ENCODE measurements at regions not wholly inside any gene's neighbourhood (a gene's known extent, or its start where the extent isn't known, plus 50 kb on each side); places are given as distances from the start of the nearest gene placed in this dataset.
"Not testable (repeated sequence)": the region's sequence is repeated elsewhere in the genome, so short reads cannot be mapped to it uniquely, and the experiment has no call there.

GRCh38 chr4:82084747-82085146 lies 289.0 kb downstream of the HNRNPD start:
- no peak overlapping the region for H3K23ac ChIP-seq (ENCODE audit: low read length in 2 of 2)
- no peak overlapping the region for H4K91ac ChIP-seq (ENCODE audit: low read length)

DNA sequence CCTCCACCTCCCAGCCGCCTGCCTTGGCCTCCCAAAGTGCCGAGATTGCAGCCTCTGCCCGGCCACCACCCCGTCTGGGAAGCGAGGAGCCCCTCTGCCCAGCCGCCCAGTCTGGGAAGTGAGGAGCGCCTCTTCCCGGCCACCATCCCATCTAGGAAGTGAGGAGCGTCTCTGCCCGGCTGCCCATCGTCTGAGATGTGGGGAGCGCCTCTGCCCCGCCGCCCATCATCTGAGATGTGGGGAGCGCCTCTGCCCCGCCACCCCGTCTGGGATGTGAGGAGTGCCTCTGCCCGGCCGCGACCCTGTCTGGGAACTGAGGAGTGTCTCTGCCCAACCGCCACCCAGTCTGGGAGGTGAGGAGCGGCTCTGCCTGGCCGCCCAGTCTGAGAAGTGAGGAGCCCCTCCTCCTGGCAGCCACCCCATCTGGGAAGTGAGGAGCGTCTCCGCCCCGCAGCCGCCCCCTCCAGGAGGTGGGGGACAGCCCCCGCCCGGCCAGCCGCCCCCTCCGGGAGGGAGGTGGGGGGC lies 296.3 kb downstream of the HNRNPD start:
- not testable (repeated sequence) for H2BK15ac ChIP-seq (ENCODE audit: low read depth, poor library complexity, severe bottlenecking); H3K9me3 ChIP-seq (ENCODE audit: control insufficient read depth, low read length); H3K27ac ChIP-seq (ENCODE audit: low read length, poor library complexity, severe bottlenecking); H3K9ac ChIP-seq (ENCODE audit: low read length); DNase-seq; H4K8ac ChIP-seq (ENCODE audit: low read length); H2AFZ ChIP-seq (ENCODE audit: low read depth, low read length); H4K91ac ChIP-seq (ENCODE audit: low read length); H3K18ac ChIP-seq (ENCODE audit: low read depth in 1 of 2, low read length in 2 of 2); H3K23ac ChIP-seq (ENCODE audit: low read length in 2 of 2); H3K4me1 ChIP-seq (ENCODE audit: control insufficient read depth, insufficient read depth, low read depth, low read length); H3K27me3 ChIP-seq (ENCODE audit: control insufficient read depth in 1 of 2, insufficient read depth in 1 of 2, low read length in 2 of 2); H3K4ac ChIP-seq (ENCODE audit: low read depth in 1 of 2, low read length in 2 of 2); H2BK120ac ChIP-seq (ENCODE audit: low read depth, low read length); H2BK12ac ChIP-seq (ENCODE audit: low read length in 2 of 2); H3K79me1 ChIP-seq (replicated peaks; ENCODE audit: low read length, poor library complexity, severe bottlenecking); H3K14ac ChIP-seq (ENCODE audit: low read length in 2 of 2); H2AK5ac ChIP-seq (ENCODE audit: low read length, severe bottlenecking); H3K4me2 ChIP-seq (ENCODE audit: low read length, poor library complexity, severe bottlenecking); H2BK5ac ChIP-seq (ENCODE audit: low read depth, low read length, poor library complexity, severe bottlenecking); H3K4me3 ChIP-seq (ENCODE audit: insufficient read depth in 1 of 2, low read depth in 1 of 2, low read length in 2 of 2); H3K36me3 ChIP-seq (ENCODE audit: control insufficient read depth in 1 of 2, insufficient read depth in 2 of 2, low read depth in 1 of 2, low read length in 2 of 2)
- WGBS = 88% methylated on average over 27 of the region's 31 CpGs

More at GRCh38 chr4:82084747-82085146, 289.0 kb downstream of the HNRNPD start:
- no peak overlapping the region for H2BK15ac ChIP-seq (ENCODE audit: low read depth, poor library complexity, severe bottlenecking)
- no peak overlapping the region for H2BK12ac ChIP-seq (ENCODE audit: low read length in 2 of 2)
- no CpG with 5 or more reads among the region's 1 CpG for WGBS
- no peak overlapping the region for H3K4ac ChIP-seq (ENCODE audit: low read depth in 1 of 2, low read length in 2 of 2)
- H3K18ac ChIP-seq (ENCODE audit: low read depth in 1 of 2, low read length in 2 of 2) = no peak overlapping the region
- H2AK5ac ChIP-seq (ENCODE audit: low read length, severe bottlenecking) = no peak overlapping the region
- no peak overlapping the region for H2BK120ac ChIP-seq (ENCODE audit: low read depth, low read length)
- DNase-seq = no peak
- no peak overlapping the region for H3K14ac ChIP-seq (ENCODE audit: low read length in 2 of 2)
- no peak overlapping the region for H3K27ac ChIP-seq (ENCODE audit: low read length, poor library complexity, severe bottlenecking)
- no peaks in the 10 kb centered on the region for H3K4me1 ChIP-seq (ENCODE audit: control insufficient read depth, insufficient read depth, low read depth, low read length)
- H3K9me3 ChIP-seq (ENCODE audit: control insufficient read depth, low read length) = no peaks in the 10 kb centered on the region
- H4K8ac ChIP-seq (ENCODE audit: low read length) = no peak overlapping the region
- H3K4me3 ChIP-seq (ENCODE audit: insufficient read depth in 1 of 2, low read depth in 1 of 2, low read length in 2 of 2) = no peak overlapping the region
- H3K4me2 ChIP-seq (ENCODE audit: low read length, poor library complexity, severe bottlenecking) = no peak overlapping the region
- H2BK5ac ChIP-seq (ENCODE audit: low read depth, low read length, poor library complexity, severe bottlenecking) = no peak overlapping the region
- no peak overlapping the region for H3K9ac ChIP-seq (ENCODE audit: low read length)
- no peaks in the 10 kb centered on the region for H3K27me3 ChIP-seq (ENCODE audit: control insufficient read depth in 1 of 2, insufficient read depth in 1 of 2, low read length in 2 of 2)
- no peak overlapping the region for H2AFZ ChIP-seq (ENCODE audit: low read depth, low read length)
- no peaks in the 10 kb centered on the region for H3K79me1 ChIP-seq (replicated peaks; ENCODE audit: low read length, poor library complexity, severe bottlenecking)
- H3K36me3 ChIP-seq (ENCODE audit: control insufficient read depth in 1 of 2, insufficient read depth in 2 of 2, low read depth in 1 of 2, low read length in 2 of 2) = no peaks in the 10 kb centered on the region

- no peak for DNase-seq
- H3K4me1 ChIP-seq (ENCODE audit: control insufficient read depth, insufficient read depth, low read depth, low read length) = peaks cover 2% of the 10 kb centered on the region
- no peak overlapping the region for H4K91ac ChIP-seq (ENCODE audit: low read length)
- no peak overlapping the region for H2BK15ac ChIP-seq (ENCODE audit: low read depth, poor library complexity, severe bottlenecking)
- no peak overlapping the region for H3K4me2 ChIP-seq (ENCODE audit: low read length, poor library complexity, severe bottlenecking)
- no peaks in the 10 kb centered on the region for H3K27me3 ChIP-seq (ENCODE audit: control insufficient read depth in 1 of 2, insufficient read depth in 1 of 2, low read length in 2 of 2)
- no peak overlapping the region for H3K14ac ChIP-seq (ENCODE audit: low read length in 2 of 2)
- H2BK5ac ChIP-seq (ENCODE audit: low read depth, low read length, poor library complexity, severe bottlenecking) = no peak overlapping the region
- no peak overlapping the region for H2BK12ac ChIP-seq (ENCODE audit: low read length in 2 of 2)
- no peak overlapping the region for H3K9ac ChIP-seq (ENCODE audit: low read length)
- H2AFZ ChIP-seq (ENCODE audit: low read depth, low read length) = no peak overlapping the region
- 90% methylated on average over 8 of the region's 8 CpGs for WGBS
- H3K27ac ChIP-seq (ENCODE audit: low read length, poor library complexity, severe bottlenecking) = no peak overlapping the region
- H2BK120ac ChIP-seq (ENCODE audit: low read depth, low read length) = no peak overlapping the region
- H3K79me1 ChIP-seq (replicated peaks; ENCODE audit: low read length, poor library complexity, severe bottlenecking) = no peaks in the 10 kb centered on the region
- no peak overlapping the region for H2AK5ac ChIP-seq (ENCODE audit: low read length, severe bottlenecking)
- no peak overlapping the region for H3K23ac ChIP-seq (ENCODE audit: low read length in 2 of 2)
- H3K36me3 ChIP-seq (ENCODE audit: control insufficient read depth in 1 of 2, insufficient read depth in 2 of 2, low read depth in 1 of 2, low read length in 2 of 2) = no peaks in the 10 kb centered on the region
- no peaks in the 10 kb centered on the region for H3K9me3 ChIP-seq (ENCODE audit: control insufficient read depth, low read length)
- no peak overlapping the region for H3K18ac ChIP-seq (ENCODE audit: low read depth in 1 of 2, low read length in 2 of 2)
- no peak overlapping the region for H3K4ac ChIP-seq (ENCODE audit: low read depth in 1 of 2, low read length in 2 of 2)
- H4K8ac ChIP-seq (ENCODE audit: low read length) = no peak overlapping the region
- H3K4me3 ChIP-seq (ENCODE audit: insufficient read depth in 1 of 2, low read depth in 1 of 2, low read length in 2 of 2) = no peak overlapping the region
Measured at GRCh38 chr4:82076809-82077208, 297.0 kb downstream of the HNRNPD start.

- Histone ChIP-seq H3K4me2 (ENCODE audit: low read length, poor library complexity, severe bottlenecking) (no peak overlapping the region), H2BK5ac (ENCODE audit: low read depth, low read length, poor library complexity, severe bottlenecking) (no peak overlapping the region), H3K27ac (ENCODE audit: low read length, poor library complexity, severe bottlenecking) (no peak overlapping the region), H3K4ac (ENCODE audit: low read depth in 1 of 2, low read length in 2 of 2) (no peak overlapping the region), H2AK5ac (ENCODE audit: low read length, severe bottlenecking) (no peak overlapping the region), H4K8ac (ENCODE audit: low read length) (no peak overlapping the region), H3K9me3 (ENCODE audit: control insufficient read depth, low read length) (no peaks in the 10 kb centered on the region), H3K36me3 (ENCODE audit: control insufficient read depth in 1 of 2, insufficient read depth in 2 of 2, low read depth in 1 of 2, low read length in 2 of 2) (no peaks in the 10 kb centered on the region), H3K9ac (ENCODE audit: low read length) (no peak overlapping the region), H2AFZ (ENCODE audit: low read depth, low read length) (no peak overlapping the region), H3K4me1 (ENCODE audit: control insufficient read depth, insufficient read depth, low read depth, low read length) (peaks cover 2% of the 10 kb centered on the region), H3K27me3 (ENCODE audit: control insufficient read depth in 1 of 2, insufficient read depth in 1 of 2, low read length in 2 of 2) (no peaks in the 10 kb centered on the region), H3K4me3 (ENCODE audit: insufficient read depth in 1 of 2, low read depth in 1 of 2, low read length in 2 of 2) (no peak overlapping the region), H3K79me1 (replicated peaks; ENCODE audit: low read length, poor library complexity, severe bottlenecking) (no peaks in the 10 kb centered on the region), H2BK120ac (ENCODE audit: low read depth, low read length) (no peak overlapping the region), H3K18ac (ENCODE audit: low read depth in 1 of 2, low read length in 2 of 2) (no peak overlapping the region), H2BK15ac (ENCODE audit: low read depth, poor library complexity, severe bottlenecking) (no peak overlapping the region), H2BK12ac (ENCODE audit: low read length in 2 of 2) (no peak overlapping the region), H3K23ac (ENCODE audit: low read length in 2 of 2) (no peak overlapping the region), H4K91ac (ENCODE audit: low read length) (no peak overlapping the region), H3K14ac (ENCODE audit: low read length in 2 of 2) (no peak overlapping the region)
- no peak for DNase-seq
- 71% methylated on average over 1 of the region's 1 CpG for WGBS
Measured at GRCh38 chr4:82076359-82076758, 297.4 kb downstream of the HNRNPD start.

Measured in mesenchymal stem cell (in vitro differentiated cells and primary cell).